SK-N-SH treated with all-trans-retinoic acid at 6 μM for 48 hours (cell line): ENCODE measurements at regions not wholly inside any gene's neighbourhood (a gene's known extent, or its start where the extent isn't known, plus 50 kb on each side); places are given as distances from the start of the nearest gene placed in this dataset.

ENCODE experiments used
- ARNTL ChIP-seq: fragments of 450-650 bp; formaldehyde crosslinking; IDR thresholded peaks from 2 replicates; pipeline ENCODE4 v1.5.0; 2020; ENCODE audit warnings: low read depth, mild to moderate bottlenecking, moderate library complexity, borderline replicate concordance
- ESRRG ChIP-seq: fragments of 250-450 bp; sonication (Bioruptor Pico); IDR thresholded peaks from 2 replicates; pipeline ENCODE4 v1.6.1; 2021; ENCODE audit warnings: mild to moderate bottlenecking
- GLIS3 ChIP-seq: fragments of 250-450 bp; sonication (Bioruptor Pico); IDR thresholded peaks from 2 replicates; pipeline ENCODE4 v1.5.0; 2020; ENCODE audit warnings: mild to moderate bottlenecking, moderate library complexity
- TOX ChIP-seq: fragments of 250-450 bp; sonication (Bioruptor Pico); IDR thresholded peaks from 2 replicates; pipeline ENCODE4 v1.8.0; 2021; ENCODE audit warnings: mild to moderate bottlenecking, moderate library complexity, borderline replicate concordance
- TF ChIP-seq, protein P1 (sequence below): fragments of 250-450 bp; sonication (Bioruptor Pico); IDR thresholded peaks from 2 replicates; pipeline ENCODE4 v1.5.1; 2021; ENCODE audit warnings: mild to moderate bottlenecking, moderate library complexity
- TF ChIP-seq, protein P2 (sequence below): fragments of 250-450 bp; sonication (Bioruptor Pico); IDR thresholded peaks from 2 replicates; pipeline ENCODE4 v1.5.1; 2020; ENCODE audit warnings: low read depth, mild to moderate bottlenecking, moderate library complexity
- TF ChIP-seq, protein P3 (sequence below): fragments of 250-450 bp; sonication (Bioruptor Pico); IDR thresholded peaks from 2 replicates; pipeline ENCODE4 v1.8.0; 2021; ENCODE audit warnings: low read depth, mild to moderate bottlenecking, moderate library complexity, borderline replicate concordance
- TF ChIP-seq, protein P4 (sequence below): fragments of 250-450 bp; sonication (Bioruptor Pico); IDR thresholded peaks from 2 replicates; pipeline ENCODE4 v1.8.0; 2020; ENCODE audit warnings: mild to moderate bottlenecking, moderate library complexity, borderline replicate concordance

DNA sequence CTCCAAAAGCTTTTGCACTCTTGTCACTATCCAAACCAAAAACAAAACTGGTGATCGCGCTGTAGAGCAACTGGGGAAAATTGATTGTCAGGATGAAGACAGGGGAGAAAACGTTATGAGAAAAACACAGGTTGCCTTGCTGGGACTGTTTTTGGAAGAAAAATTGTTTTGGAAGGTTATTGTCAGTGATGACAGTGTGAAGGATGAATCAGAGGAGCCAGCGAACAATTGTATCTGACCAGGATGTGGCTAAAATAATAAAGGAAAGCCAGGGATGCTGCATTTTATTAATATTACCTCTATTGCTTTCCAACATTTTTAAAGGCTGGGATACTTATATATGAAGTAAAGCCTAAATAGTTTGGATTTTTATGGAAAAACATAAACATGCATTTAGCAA, 334.0 kb downstream of the SPRY2 start:
- TF ChIP-seq, protein P1, sequence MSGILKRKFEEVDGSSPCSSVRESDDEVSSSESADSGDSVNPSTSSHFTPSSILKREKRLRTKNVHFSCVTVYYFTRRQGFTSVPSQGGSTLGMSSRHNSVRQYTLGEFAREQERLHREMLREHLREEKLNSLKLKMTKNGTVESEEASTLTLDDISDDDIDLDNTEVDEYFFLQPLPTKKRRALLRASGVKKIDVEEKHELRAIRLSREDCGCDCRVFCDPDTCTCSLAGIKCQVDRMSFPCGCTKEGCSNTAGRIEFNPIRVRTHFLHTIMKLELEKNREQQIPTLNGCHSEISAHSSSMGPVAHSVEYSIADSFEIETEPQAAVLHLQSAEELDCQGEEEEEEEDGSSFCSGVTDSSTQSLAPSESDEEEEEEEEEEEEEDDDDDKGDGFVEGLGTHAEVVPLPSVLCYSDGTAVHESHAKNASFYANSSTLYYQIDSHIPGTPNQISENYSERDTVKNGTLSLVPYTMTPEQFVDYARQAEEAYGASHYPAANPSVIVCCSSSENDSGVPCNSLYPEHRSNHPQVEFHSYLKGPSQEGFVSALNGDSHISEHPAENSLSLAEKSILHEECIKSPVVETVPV = no peak
- TF ChIP-seq GLIS3 (no peak), ARNTL (CRISPR knock-in tag) (no peak), ESRRG (CRISPR knock-in tag) (no peak), TOX (no peak)
- TF ChIP-seq, protein P2, sequence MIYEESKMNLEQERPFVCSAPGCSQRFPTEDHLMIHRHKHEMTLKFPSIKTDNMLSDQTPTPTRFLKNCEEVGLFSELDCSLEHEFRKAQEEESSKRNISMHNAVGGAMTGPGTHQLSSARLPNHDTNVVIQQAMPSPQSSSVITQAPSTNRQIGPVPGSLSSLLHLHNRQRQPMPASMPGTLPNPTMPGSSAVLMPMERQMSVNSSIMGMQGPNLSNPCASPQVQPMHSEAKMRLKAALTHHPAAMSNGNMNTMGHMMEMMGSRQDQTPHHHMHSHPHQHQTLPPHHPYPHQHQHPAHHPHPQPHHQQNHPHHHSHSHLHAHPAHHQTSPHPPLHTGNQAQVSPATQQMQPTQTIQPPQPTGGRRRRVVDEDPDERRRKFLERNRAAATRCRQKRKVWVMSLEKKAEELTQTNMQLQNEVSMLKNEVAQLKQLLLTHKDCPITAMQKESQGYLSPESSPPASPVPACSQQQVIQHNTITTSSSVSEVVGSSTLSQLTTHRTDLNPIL (CRISPR knock-in tag) = no peak
- TF ChIP-seq, protein P3, sequence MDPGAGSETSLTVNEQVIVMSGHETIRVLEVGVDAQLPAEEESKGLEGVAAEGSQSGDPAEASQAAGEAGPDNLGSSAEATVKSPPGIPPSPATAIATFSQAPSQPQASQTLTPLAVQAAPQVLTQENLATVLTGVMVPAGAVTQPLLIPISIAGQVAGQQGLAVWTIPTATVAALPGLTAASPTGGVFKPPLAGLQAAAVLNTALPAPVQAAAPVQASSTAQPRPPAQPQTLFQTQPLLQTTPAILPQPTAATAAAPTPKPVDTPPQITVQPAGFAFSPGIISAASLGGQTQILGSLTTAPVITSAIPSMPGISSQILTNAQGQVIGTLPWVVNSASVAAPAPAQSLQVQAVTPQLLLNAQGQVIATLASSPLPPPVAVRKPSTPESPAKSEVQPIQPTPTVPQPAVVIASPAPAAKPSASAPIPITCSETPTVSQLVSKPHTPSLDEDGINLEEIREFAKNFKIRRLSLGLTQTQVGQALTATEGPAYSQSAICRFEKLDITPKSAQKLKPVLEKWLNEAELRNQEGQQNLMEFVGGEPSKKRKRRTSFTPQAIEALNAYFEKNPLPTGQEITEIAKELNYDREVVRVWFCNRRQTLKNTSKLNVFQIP = no peak
- TF ChIP-seq, protein P4, sequence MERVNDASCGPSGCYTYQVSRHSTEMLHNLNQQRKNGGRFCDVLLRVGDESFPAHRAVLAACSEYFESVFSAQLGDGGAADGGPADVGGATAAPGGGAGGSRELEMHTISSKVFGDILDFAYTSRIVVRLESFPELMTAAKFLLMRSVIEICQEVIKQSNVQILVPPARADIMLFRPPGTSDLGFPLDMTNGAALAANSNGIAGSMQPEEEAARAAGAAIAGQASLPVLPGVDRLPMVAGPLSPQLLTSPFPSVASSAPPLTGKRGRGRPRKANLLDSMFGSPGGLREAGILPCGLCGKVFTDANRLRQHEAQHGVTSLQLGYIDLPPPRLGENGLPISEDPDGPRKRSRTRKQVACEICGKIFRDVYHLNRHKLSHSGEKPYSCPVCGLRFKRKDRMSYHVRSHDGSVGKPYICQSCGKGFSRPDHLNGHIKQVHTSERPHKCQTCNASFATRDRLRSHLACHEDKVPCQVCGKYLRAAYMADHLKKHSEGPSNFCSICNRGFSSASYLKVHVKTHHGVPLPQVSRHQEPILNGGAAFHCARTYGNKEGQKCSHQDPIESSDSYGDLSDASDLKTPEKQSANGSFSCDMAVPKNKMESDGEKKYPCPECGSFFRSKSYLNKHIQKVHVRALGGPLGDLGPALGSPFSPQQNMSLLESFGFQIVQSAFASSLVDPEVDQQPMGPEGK (CRISPR knock-in tag) = no peak
